ENCODE measurements at regions not wholly inside any gene's neighbourhood (a gene's known extent, or its start where the extent isn't known, plus 50 kb on each side); places are given as distances from the start of the nearest gene placed in this dataset.

- TF ChIP-seq, protein P1, sequence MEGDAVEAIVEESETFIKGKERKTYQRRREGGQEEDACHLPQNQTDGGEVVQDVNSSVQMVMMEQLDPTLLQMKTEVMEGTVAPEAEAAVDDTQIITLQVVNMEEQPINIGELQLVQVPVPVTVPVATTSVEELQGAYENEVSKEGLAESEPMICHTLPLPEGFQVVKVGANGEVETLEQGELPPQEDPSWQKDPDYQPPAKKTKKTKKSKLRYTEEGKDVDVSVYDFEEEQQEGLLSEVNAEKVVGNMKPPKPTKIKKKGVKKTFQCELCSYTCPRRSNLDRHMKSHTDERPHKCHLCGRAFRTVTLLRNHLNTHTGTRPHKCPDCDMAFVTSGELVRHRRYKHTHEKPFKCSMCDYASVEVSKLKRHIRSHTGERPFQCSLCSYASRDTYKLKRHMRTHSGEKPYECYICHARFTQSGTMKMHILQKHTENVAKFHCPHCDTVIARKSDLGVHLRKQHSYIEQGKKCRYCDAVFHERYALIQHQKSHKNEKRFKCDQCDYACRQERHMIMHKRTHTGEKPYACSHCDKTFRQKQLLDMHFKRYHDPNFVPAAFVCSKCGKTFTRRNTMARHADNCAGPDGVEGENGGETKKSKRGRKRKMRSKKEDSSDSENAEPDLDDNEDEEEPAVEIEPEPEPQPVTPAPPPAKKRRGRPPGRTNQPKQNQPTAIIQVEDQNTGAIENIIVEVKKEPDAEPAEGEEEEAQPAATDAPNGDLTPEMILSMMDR (IDR thresholded peaks at IDR 0.05): no peak
- no peak for TF ChIP-seq POLR2A (IDR thresholded peaks at IDR 0.05)
Observed at GRCh38 chr7:145211211-145211610, 375.4 kb upstream of the TPK1 start.
